IMR-90 (cell line): ENCODE measurements at regions not wholly inside any gene's neighbourhood (a gene's known extent, or its start where the extent isn't known, plus 50 kb on each side); places are given as distances from the start of the nearest gene placed in this dataset.

Source experiments
- CEBPB ChIP-seq: IDR thresholded peaks from 2 replicates; pipeline ENCODE4 v1.6.1; 2012; ENCODE audit warnings: low read depth, low read length, improper control_type of control experiment
- FOS ChIP-seq: fragments of 150-350 bp; IDR thresholded peaks from 2 replicates; pipeline ENCODE4 v1.6.1; 2016; ENCODE audit warnings: low read depth, low read length
- POLR2A ChIP-seq: IDR thresholded peaks from 2 replicates; pipeline ENCODE4 v1.6.1; 2012; ENCODE audit warnings: mild to moderate bottlenecking, low read depth, low read length
- TF ChIP-seq, protein P1 (sequence below): conservative IDR thresholded peaks from 2 replicates; pipeline ENCODE4 v1.5.1; 2012; ENCODE audit warnings: mild to moderate bottlenecking, low read depth, low read length, improper control_type of control experiment

DNA sequence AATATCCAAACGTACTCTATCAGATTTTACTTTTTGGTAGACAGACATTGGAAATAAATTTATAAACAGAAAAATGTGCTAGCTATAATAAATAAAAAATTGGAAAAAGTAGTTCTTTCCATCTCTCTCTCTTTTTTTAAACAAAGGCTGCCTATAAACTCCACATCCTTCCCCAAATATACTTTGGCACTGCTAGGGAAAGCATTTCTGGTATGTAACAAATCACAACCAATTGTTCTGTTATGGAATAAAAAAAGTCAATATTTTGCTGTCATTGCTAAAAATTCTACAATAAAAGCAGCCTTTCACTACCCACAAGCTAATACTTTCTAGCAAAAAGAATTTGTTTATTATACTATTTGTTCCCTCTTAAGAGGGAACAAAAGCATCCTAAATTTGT is 169.2 kb upstream of the TARS1 start:
- TF ChIP-seq CEBPB (no peak), POLR2A (no peak), FOS (no peak)
- TF ChIP-seq, protein P1, sequence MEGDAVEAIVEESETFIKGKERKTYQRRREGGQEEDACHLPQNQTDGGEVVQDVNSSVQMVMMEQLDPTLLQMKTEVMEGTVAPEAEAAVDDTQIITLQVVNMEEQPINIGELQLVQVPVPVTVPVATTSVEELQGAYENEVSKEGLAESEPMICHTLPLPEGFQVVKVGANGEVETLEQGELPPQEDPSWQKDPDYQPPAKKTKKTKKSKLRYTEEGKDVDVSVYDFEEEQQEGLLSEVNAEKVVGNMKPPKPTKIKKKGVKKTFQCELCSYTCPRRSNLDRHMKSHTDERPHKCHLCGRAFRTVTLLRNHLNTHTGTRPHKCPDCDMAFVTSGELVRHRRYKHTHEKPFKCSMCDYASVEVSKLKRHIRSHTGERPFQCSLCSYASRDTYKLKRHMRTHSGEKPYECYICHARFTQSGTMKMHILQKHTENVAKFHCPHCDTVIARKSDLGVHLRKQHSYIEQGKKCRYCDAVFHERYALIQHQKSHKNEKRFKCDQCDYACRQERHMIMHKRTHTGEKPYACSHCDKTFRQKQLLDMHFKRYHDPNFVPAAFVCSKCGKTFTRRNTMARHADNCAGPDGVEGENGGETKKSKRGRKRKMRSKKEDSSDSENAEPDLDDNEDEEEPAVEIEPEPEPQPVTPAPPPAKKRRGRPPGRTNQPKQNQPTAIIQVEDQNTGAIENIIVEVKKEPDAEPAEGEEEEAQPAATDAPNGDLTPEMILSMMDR = no peak
